BE2C (cell line): ENCODE measurements at regions not wholly inside any gene's neighbourhood (a gene's known extent, or its start where the extent isn't known, plus 50 kb on each side); places are given as distances from the start of the nearest gene placed in this dataset.

Experiments used
- DNase-seq: peaks from one replicate; pipeline ENCODE4 v3.0.0-alpha.2; 2020
- H3K27me3 ChIP-seq: fragments of 250-450 bp; sonication (Bioruptor Pico); 2 replicates; pipeline ENCODE4 v1.5.1; 2020; ENCODE audit warnings: mild to moderate bottlenecking
- H3K36me3 ChIP-seq: fragments of 250-450 bp; sonication (Bioruptor Pico); 2 replicates; pipeline ENCODE4 v1.5.1; 2020; ENCODE audit warnings: mild to moderate bottlenecking
- H3K4me1 ChIP-seq: fragments of 250-450 bp; sonication (Bioruptor Pico); 2 replicates; pipeline ENCODE4 v1.5.1; 2020
- H3K4me3 ChIP-seq: 2 replicates; pipeline ENCODE4 v1.5.1; 2011; ENCODE audit warnings: low read depth, low read length
- H3K9me3 ChIP-seq: fragments of 250-450 bp; sonication (Bioruptor Pico); 2 replicates; pipeline ENCODE4 v1.5.1; 2020
- TF ChIP-seq, protein P1 (sequence below): IDR thresholded peaks from 2 replicates; pipeline ENCODE4 v1.5.1; 2012; ENCODE audit warnings: mild to moderate bottlenecking, low read depth, low read length

- Histone ChIP-seq H3K27me3 (no peaks in the 10 kb centered on the region), H3K9me3 (no peaks in the 10 kb centered on the region), H3K4me3 (no peak overlapping the region), H3K4me1 (no peaks in the 10 kb centered on the region), H3K36me3 (no peaks in the 10 kb centered on the region)
- DNase-seq: no peak
- TF ChIP-seq, protein P1, sequence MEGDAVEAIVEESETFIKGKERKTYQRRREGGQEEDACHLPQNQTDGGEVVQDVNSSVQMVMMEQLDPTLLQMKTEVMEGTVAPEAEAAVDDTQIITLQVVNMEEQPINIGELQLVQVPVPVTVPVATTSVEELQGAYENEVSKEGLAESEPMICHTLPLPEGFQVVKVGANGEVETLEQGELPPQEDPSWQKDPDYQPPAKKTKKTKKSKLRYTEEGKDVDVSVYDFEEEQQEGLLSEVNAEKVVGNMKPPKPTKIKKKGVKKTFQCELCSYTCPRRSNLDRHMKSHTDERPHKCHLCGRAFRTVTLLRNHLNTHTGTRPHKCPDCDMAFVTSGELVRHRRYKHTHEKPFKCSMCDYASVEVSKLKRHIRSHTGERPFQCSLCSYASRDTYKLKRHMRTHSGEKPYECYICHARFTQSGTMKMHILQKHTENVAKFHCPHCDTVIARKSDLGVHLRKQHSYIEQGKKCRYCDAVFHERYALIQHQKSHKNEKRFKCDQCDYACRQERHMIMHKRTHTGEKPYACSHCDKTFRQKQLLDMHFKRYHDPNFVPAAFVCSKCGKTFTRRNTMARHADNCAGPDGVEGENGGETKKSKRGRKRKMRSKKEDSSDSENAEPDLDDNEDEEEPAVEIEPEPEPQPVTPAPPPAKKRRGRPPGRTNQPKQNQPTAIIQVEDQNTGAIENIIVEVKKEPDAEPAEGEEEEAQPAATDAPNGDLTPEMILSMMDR: no peak
Observed at GRCh38 chr13:88103824-88104223, 432.7 kb downstream of the SLITRK5 start.

GRCh38 chr13:88104576-88104975 is 433.4 kb downstream of the SLITRK5 start:
- H3K4me3 ChIP-seq: no peak overlapping the region
- no peaks in the 10 kb centered on the region for H3K36me3 ChIP-seq
- DNase-seq: no peak
- TF ChIP-seq, protein P1: no peak
- no peaks in the 10 kb centered on the region for H3K9me3 ChIP-seq
- H3K27me3 ChIP-seq: no peaks in the 10 kb centered on the region
- H3K4me1 ChIP-seq: no peaks in the 10 kb centered on the region

- no peaks in the 10 kb centered on the region for H3K36me3 ChIP-seq
- no peak overlapping the region for H3K4me3 ChIP-seq
- no peak for DNase-seq
- H3K27me3 ChIP-seq: no peaks in the 10 kb centered on the region
- TF ChIP-seq, protein P1: no peak
- no peaks in the 10 kb centered on the region for H3K9me3 ChIP-seq
- no peaks in the 10 kb centered on the region for H3K4me1 ChIP-seq
Observed at GRCh38 chr13:88107570-88107969, 436.4 kb downstream of the SLITRK5 start.

DNA sequence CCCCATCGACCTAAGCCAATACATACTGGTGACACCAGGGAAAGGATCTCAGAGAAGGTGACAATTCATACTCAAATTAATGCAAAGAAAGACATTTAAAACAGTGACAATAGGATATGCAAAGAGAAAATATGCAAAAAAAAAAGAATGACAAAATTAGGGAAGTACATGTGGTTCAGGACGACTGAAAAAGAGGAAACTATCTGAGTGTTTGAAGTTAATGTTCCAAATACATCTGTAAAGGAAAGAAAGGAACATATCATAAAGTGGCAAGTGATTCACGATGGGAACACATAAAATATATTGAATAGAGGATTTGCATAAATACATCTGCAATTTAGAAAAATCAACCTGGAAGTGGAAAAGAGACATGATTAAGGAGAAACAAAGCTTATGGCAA is 441.4 kb downstream of the SLITRK5 start:
- DNase-seq: no peak

DNA sequence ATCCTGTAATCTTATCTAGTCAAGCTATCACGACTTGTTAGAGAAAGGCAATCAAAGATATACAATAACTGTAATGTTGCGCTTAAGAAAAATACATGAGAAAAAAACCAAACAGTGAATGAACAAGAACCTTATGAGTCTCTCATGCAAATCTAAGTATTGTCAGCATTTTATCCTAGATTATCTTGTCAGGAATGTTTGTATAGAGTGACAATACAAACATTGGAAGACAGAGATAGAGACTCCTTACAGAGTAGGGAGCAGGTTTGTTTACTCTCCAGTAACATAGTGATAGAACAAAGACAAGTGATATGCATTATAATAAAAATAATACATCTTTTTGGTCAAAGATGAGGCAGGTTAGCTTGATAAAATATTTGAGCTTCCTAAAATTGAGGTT is 444.8 kb downstream of the SLITRK5 start:
- H3K27me3 ChIP-seq: no peaks in the 10 kb centered on the region
- TF ChIP-seq, protein P1: no peak
- no peaks in the 10 kb centered on the region for H3K36me3 ChIP-seq
- no peak for DNase-seq
- H3K9me3 ChIP-seq: no peaks in the 10 kb centered on the region
- H3K4me3 ChIP-seq: no peak overlapping the region
- H3K4me1 ChIP-seq: no peaks in the 10 kb centered on the region

More for the DNA sequence above, 441.4 kb downstream of the SLITRK5 start:
- TF ChIP-seq, protein P1: no peak
- Histone ChIP-seq H3K36me3 (no peaks in the 10 kb centered on the region), H3K4me1 (no peaks in the 10 kb centered on the region), H3K4me3 (no peak overlapping the region), H3K9me3 (no peaks in the 10 kb centered on the region), H3K27me3 (no peaks in the 10 kb centered on the region)

DNA sequence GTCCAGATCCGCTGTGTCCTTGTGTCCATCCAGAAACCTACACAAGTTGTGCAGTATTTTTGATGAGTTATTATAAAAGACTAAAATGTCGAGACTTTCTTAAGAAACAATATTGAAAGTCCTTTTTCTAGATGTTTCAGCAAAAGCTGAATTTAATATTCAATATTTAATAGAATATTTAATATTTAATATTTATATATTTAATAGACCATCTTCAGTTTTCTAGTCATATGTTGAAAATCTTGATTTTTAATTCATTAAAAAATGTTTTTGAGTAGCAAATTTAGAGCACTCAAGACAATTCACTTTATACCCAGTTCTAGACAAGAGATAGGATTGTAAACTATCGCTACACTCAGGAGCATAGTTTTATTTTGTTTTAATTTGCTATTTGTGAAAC is 447.8 kb downstream of the SLITRK5 start:
- no peaks in the 10 kb centered on the region for H3K9me3 ChIP-seq
- DNase-seq: no peak
- no peak overlapping the region for H3K4me3 ChIP-seq
- H3K4me1 ChIP-seq: no peaks in the 10 kb centered on the region
- H3K27me3 ChIP-seq: no peaks in the 10 kb centered on the region
- TF ChIP-seq, protein P1: no peak
- H3K36me3 ChIP-seq: no peaks in the 10 kb centered on the region
